ENCODE measurements at regions not wholly inside any gene's neighbourhood (a gene's known extent, or its start where the extent isn't known, plus 50 kb on each side); places are given as distances from the start of the nearest gene placed in this dataset.
A peak's percentile ranks its signal among the peaks of the same experiment; 100 is the strongest.

GRCh38 chr2:15111718-15112117 is 449.4 kb downstream of the NBAS start:
- Mint-ChIP-seq H3K4me1 (ENCODE audit: low read depth, unreplicated experiment) (no peaks in the 10 kb centered on the region), H3K9me3 (ENCODE audit: unreplicated experiment) (peaks cover 16% of the 10 kb centered on the region), H3K27me3 (ENCODE audit: low read depth, unreplicated experiment) (no peaks in the 10 kb centered on the region), H3K27ac (ENCODE audit: unreplicated experiment) (no peak overlapping the region), H3K4me3 (ENCODE audit: unreplicated experiment) (no peak overlapping the region), H3K36me3 (ENCODE audit: low read depth, unreplicated experiment) (no peaks in the 10 kb centered on the region)
- Histone ChIP-seq H3K27ac (ENCODE audit: low read depth, low read length) (no peak overlapping the region), H2AFZ (ENCODE audit: low read depth, low read length) (no peak overlapping the region), H4K20me1 (ENCODE audit: insufficient read depth, low read length) (no peaks in the 10 kb centered on the region), H3K4me3 (ENCODE audit: insufficient read depth, low read depth, low read length) (no peak overlapping the region), H3K27me3 (ENCODE audit: insufficient read depth, low read length) (no peaks in the 10 kb centered on the region), H3K36me3 (ENCODE audit: insufficient read depth, low read length) (no peaks in the 10 kb centered on the region), H3K79me2 (ENCODE audit: insufficient read depth, low read length) (no peaks in the 10 kb centered on the region), H3K9me3 (ENCODE audit: insufficient read depth, low read depth, low read length) (no peaks in the 10 kb centered on the region), H3K9ac (ENCODE audit: low read length) (no peak overlapping the region), H3K4me1 (ENCODE audit: insufficient read depth, low read length) (no peaks in the 10 kb centered on the region), H3K4me2 (ENCODE audit: low read length) (no peak overlapping the region)
- TF ChIP-seq, protein P1, sequence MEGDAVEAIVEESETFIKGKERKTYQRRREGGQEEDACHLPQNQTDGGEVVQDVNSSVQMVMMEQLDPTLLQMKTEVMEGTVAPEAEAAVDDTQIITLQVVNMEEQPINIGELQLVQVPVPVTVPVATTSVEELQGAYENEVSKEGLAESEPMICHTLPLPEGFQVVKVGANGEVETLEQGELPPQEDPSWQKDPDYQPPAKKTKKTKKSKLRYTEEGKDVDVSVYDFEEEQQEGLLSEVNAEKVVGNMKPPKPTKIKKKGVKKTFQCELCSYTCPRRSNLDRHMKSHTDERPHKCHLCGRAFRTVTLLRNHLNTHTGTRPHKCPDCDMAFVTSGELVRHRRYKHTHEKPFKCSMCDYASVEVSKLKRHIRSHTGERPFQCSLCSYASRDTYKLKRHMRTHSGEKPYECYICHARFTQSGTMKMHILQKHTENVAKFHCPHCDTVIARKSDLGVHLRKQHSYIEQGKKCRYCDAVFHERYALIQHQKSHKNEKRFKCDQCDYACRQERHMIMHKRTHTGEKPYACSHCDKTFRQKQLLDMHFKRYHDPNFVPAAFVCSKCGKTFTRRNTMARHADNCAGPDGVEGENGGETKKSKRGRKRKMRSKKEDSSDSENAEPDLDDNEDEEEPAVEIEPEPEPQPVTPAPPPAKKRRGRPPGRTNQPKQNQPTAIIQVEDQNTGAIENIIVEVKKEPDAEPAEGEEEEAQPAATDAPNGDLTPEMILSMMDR (IDR thresholded peaks at IDR 0.05; ENCODE audit: insufficient read depth, low read depth, low read length): no peak
- no peak for TF ChIP-seq EZH2 (IDR thresholded peaks at IDR 0.05; ENCODE audit: insufficient read depth, low read length)
- FAIRE-seq (no peak), DNase-seq (ENCODE audit: low read depth) (no peak)

- no peak overlapping the region for H3K4me3 Mint-ChIP-seq (ENCODE audit: unreplicated experiment)
- H3K27ac Mint-ChIP-seq (ENCODE audit: unreplicated experiment): no peak overlapping the region
- Histone ChIP-seq H3K9ac (ENCODE audit: low read length) (no peak overlapping the region), H3K27me3 (ENCODE audit: insufficient read depth, low read length) (no peaks in the 10 kb centered on the region), H3K79me2 (ENCODE audit: insufficient read depth, low read length) (no peaks in the 10 kb centered on the region), H2AFZ (ENCODE audit: low read depth, low read length) (no peak overlapping the region), H3K9me3 (ENCODE audit: insufficient read depth, low read depth, low read length) (no peaks in the 10 kb centered on the region), H3K36me3 (ENCODE audit: insufficient read depth, low read length) (no peaks in the 10 kb centered on the region), H3K4me3 (ENCODE audit: insufficient read depth, low read depth, low read length) (no peak overlapping the region), H4K20me1 (ENCODE audit: insufficient read depth, low read length) (no peaks in the 10 kb centered on the region), H3K4me2 (ENCODE audit: low read length) (no peak overlapping the region), H3K27ac (ENCODE audit: low read depth, low read length) (no peak overlapping the region), H3K4me1 (ENCODE audit: insufficient read depth, low read length) (no peaks in the 10 kb centered on the region)
- no peaks in the 10 kb centered on the region for H3K27me3 Mint-ChIP-seq (ENCODE audit: low read depth, unreplicated experiment)
- no peak for FAIRE-seq
- H3K4me1 Mint-ChIP-seq (ENCODE audit: low read depth, unreplicated experiment): no peaks in the 10 kb centered on the region
- peaks cover 16% of the 10 kb centered on the region for H3K9me3 Mint-ChIP-seq (ENCODE audit: unreplicated experiment)
- H3K36me3 Mint-ChIP-seq (ENCODE audit: low read depth, unreplicated experiment): no peaks in the 10 kb centered on the region
- no peak for TF ChIP-seq EZH2 (IDR thresholded peaks at IDR 0.05; ENCODE audit: insufficient read depth, low read length)
- TF ChIP-seq, protein P1 (IDR thresholded peaks at IDR 0.05; ENCODE audit: insufficient read depth, low read depth, low read length): no peak
- peak; percentile 47 for DNase-seq (ENCODE audit: low read depth)
These were observed 448.9 kb downstream of the NBAS start for GRCh38 chr2:15112216-15112615.

DNA sequence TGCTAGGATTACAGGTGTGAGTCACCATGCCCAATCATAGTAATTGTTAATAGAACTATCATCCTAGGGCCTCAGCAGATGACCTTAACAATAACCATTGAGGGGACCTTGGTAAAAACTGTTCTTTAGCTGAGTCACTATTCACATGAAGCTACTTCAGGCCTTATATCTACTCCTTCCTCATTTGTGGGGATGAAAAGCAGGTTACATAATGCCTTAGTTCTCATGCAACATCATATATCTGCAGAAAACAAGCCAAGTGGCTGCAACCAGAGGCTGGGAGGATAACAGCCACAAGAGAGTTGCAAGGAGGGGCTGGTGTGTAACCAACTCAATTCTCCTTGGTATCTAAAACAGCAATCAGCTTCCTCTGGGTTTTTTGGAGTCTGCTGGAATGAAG is 445.4 kb downstream of the NBAS start:
- Mint-ChIP-seq H3K9me3 (ENCODE audit: unreplicated experiment) (peaks cover 19% of the 10 kb centered on the region), H3K4me3 (ENCODE audit: unreplicated experiment) (no peak overlapping the region), H3K36me3 (ENCODE audit: low read depth, unreplicated experiment) (no peaks in the 10 kb centered on the region), H3K27me3 (ENCODE audit: low read depth, unreplicated experiment) (no peaks in the 10 kb centered on the region), H3K4me1 (ENCODE audit: low read depth, unreplicated experiment) (peaks cover under 1% of the 10 kb centered on the region), H3K27ac (ENCODE audit: unreplicated experiment) (no peak overlapping the region)
- Histone ChIP-seq H3K79me2 (ENCODE audit: insufficient read depth, low read length) (no peaks in the 10 kb centered on the region), H4K20me1 (ENCODE audit: insufficient read depth, low read length) (no peaks in the 10 kb centered on the region), H3K27me3 (ENCODE audit: insufficient read depth, low read length) (no peaks in the 10 kb centered on the region), H3K4me3 (ENCODE audit: insufficient read depth, low read depth, low read length) (no peak overlapping the region), H3K4me1 (ENCODE audit: insufficient read depth, low read length) (no peaks in the 10 kb centered on the region), H3K4me2 (ENCODE audit: low read length) (no peak overlapping the region), H3K36me3 (ENCODE audit: insufficient read depth, low read length) (no peaks in the 10 kb centered on the region), H2AFZ (ENCODE audit: low read depth, low read length) (no peak overlapping the region), H3K9me3 (ENCODE audit: insufficient read depth, low read depth, low read length) (no peaks in the 10 kb centered on the region), H3K27ac (ENCODE audit: low read depth, low read length) (no peak overlapping the region), H3K9ac (ENCODE audit: low read length) (no peak overlapping the region)
- DNase-seq (ENCODE audit: low read depth) (no peak), FAIRE-seq (no peak)
- no peak for TF ChIP-seq EZH2 (IDR thresholded peaks at IDR 0.05; ENCODE audit: insufficient read depth, low read length)
- TF ChIP-seq, protein P1 (IDR thresholded peaks at IDR 0.05; ENCODE audit: insufficient read depth, low read depth, low read length): no peak
